ENCODE measurements at regions not wholly inside any gene's neighbourhood (a gene's known extent, or its start where the extent isn't known, plus 50 kb on each side); places are given as distances from the start of the nearest gene placed in this dataset.
A peak's percentile ranks its signal among the peaks of the same experiment; 100 is the strongest.

GRCh38 chr2:8539743-8540551 is 141.9 kb upstream of the ID2 start:
- intact Hi-C loops (cut with DNase I; ENCODE audit: low total_unique reads) = no loop called here
- TF ChIP-seq POLR2A (IDR thresholded peaks at IDR 0.05) (no peak), CTCF (IDR thresholded peaks at IDR 0.05 in 4 of 5, conservative IDR thresholded peaks at IDR 0.05 in 1 of 5) (no peak)
- Histone ChIP-seq H3K27ac (no peak overlapping the region), H3K9me3 (no peaks in the 10 kb centered on the region), H3K4me1 (peaks cover 11 to 19% of the 10 kb centered on the region in 2 donors), H3K36me3 (no peaks in the 10 kb centered on the region), H3K4me3 (no peak overlapping the region), H3K27me3 (no peaks in the 10 kb centered on the region)
- in situ Hi-C loops (cut with MboI; ENCODE audit: low sequenced_read_pairs in 4 of 4) = no loop called here
- DNase-seq (peak in 1 of 2 donors; percentile 32), ATAC-seq (no peak)

GRCh38 chr2:8540552-8541055 is 141.3 kb upstream of the ID2 start:
- in situ Hi-C loops (cut with MboI; ENCODE audit: low sequenced_read_pairs in 4 of 4) (no loop called here), intact Hi-C loops (cut with DNase I; ENCODE audit: low total_unique reads) (no loop called here)
- Histone ChIP-seq H3K4me3 (no peak overlapping the region), H3K27ac (no peak overlapping the region), H3K36me3 (no peaks in the 10 kb centered on the region), H3K4me1 (peaks cover 5 to 13% of the 10 kb centered on the region in 2 donors), H3K9me3 (no peaks in the 10 kb centered on the region), H3K27me3 (no peaks in the 10 kb centered on the region)
- ATAC-seq (no peak), DNase-seq (no peak)
- TF ChIP-seq CTCF (IDR thresholded peaks at IDR 0.05 in 4 of 5, conservative IDR thresholded peaks at IDR 0.05 in 1 of 5) (no peak), POLR2A (IDR thresholded peaks at IDR 0.05) (no peak)

- intact Hi-C loops (cut with DNase I; ENCODE audit: low total_unique reads) (no loop called here), in situ Hi-C loops (cut with MboI; ENCODE audit: low sequenced_read_pairs in 4 of 4) (no loop called here)
- H3K27ac ChIP-seq = no peak overlapping the region
These were observed 140.6 kb upstream of the ID2 start for GRCh38 chr2:8541223-8541622.

GRCh38 chr2:8541636-8542035 is 140.2 kb upstream of the ID2 start:
- H3K36me3 ChIP-seq = no peaks in the 10 kb centered on the region
- no peaks in the 10 kb centered on the region for H3K27me3 ChIP-seq
- intact Hi-C loops (cut with DNase I; ENCODE audit: low total_unique reads) (no loop called here), in situ Hi-C loops (cut with MboI; ENCODE audit: low sequenced_read_pairs in 4 of 4) (no loop called here)
- no peaks in the 10 kb centered on the region for H3K9me3 ChIP-seq
- no peak overlapping the region for H3K4me3 ChIP-seq
- no peak for ATAC-seq
- no peak overlapping the region for H3K27ac ChIP-seq
- TF ChIP-seq CTCF (IDR thresholded peaks at IDR 0.05 in 4 of 5, conservative IDR thresholded peaks at IDR 0.05 in 1 of 5) (no peak), POLR2A (IDR thresholded peaks at IDR 0.05) (no peak)
- no peak for DNase-seq
- H3K4me1 ChIP-seq = peaks cover 4 to 6% of the 10 kb centered on the region in 2 donors

More at GRCh38 chr2:8541223-8541622, 140.6 kb upstream of the ID2 start:
- Histone ChIP-seq H3K9me3 (no peaks in the 10 kb centered on the region), H3K4me1 (peaks cover 4 to 10% of the 10 kb centered on the region in 2 donors), H3K36me3 (no peaks in the 10 kb centered on the region), H3K27me3 (no peaks in the 10 kb centered on the region), H3K4me3 (no peak overlapping the region)
- TF ChIP-seq POLR2A (IDR thresholded peaks at IDR 0.05) (no peak), CTCF (IDR thresholded peaks at IDR 0.05 in 4 of 5, conservative IDR thresholded peaks at IDR 0.05 in 1 of 5) (no peak)
- DNase-seq = no peak
- ATAC-seq = no peak
